H9 (cell line): ENCODE measurements at regions not wholly inside any gene's neighbourhood (a gene's known extent, or its start where the extent isn't known, plus 50 kb on each side); places are given as distances from the start of the nearest gene placed in this dataset.

Experiments
- DNase-seq: peaks from one replicate; pipeline ENCODE4 v3.0.0-alpha.2; 2017
- H2AFZ ChIP-seq: one replicate; pipeline ENCODE4 v1.6.1; 2013; ENCODE audit warnings: mild to moderate bottlenecking, low read length, control low read depth, moderate library complexity
- H2AK5ac ChIP-seq: 2 replicates; pipeline ENCODE4 v1.6.1; 2013; ENCODE audit warnings: low read length, control low read depth, mixed read lengths; ENCODE audit not compliant: insufficient read length
- H2BK120ac ChIP-seq: one replicate; pipeline ENCODE4 v1.6.1; 2013; ENCODE audit warnings: low read depth, mild to moderate bottlenecking, low read length, control low read depth, inconsistent platforms; ENCODE audit not compliant: poor library complexity, severe bottlenecking
- H2BK12ac ChIP-seq: 2 replicates; pipeline ENCODE4 v1.6.1; 2013; ENCODE audit warnings: low read length, control low read depth, mixed read lengths, low read depth; ENCODE audit not compliant: insufficient read length
- H2BK15ac ChIP-seq: 2 replicates; pipeline ENCODE4 v1.6.1; 2013; ENCODE audit warnings: low read depth, low read length, control low read depth
- H2BK20ac ChIP-seq: one replicate; pipeline ENCODE4 v1.6.1; 2013; ENCODE audit warnings: low read depth, mild to moderate bottlenecking, low read length, control low read depth, inconsistent platforms; ENCODE audit not compliant: poor library complexity, severe bottlenecking
- H2BK5ac ChIP-seq: 2 replicates; pipeline ENCODE4 v1.6.1; 2013; ENCODE audit warnings: low read length, control low read depth, mixed read lengths; ENCODE audit not compliant: insufficient read length
- H3K14ac ChIP-seq: 2 replicates; pipeline ENCODE4 v1.6.1; 2013; ENCODE audit warnings: low read length, control low read depth; ENCODE audit not compliant: insufficient read depth
- H3K18ac ChIP-seq: 2 replicates; pipeline ENCODE4 v1.6.1; 2013; ENCODE audit warnings: low read depth, mild to moderate bottlenecking, mixed read lengths, low read length, control low read depth; ENCODE audit not compliant: insufficient read length
- H3K23ac ChIP-seq: 2 replicates; pipeline ENCODE4 v1.6.1; 2013; ENCODE audit warnings: low read length, control low read depth, mixed read lengths, low read depth; ENCODE audit not compliant: insufficient read length
- H3K23me2 ChIP-seq: 2 replicates; pipeline ENCODE4 v1.6.1; 2013; ENCODE audit warnings: low read depth, mild to moderate bottlenecking, mixed read lengths, low read length, control low read depth; ENCODE audit not compliant: insufficient read length, poor library complexity, severe bottlenecking
- H3K27ac ChIP-seq: 2 replicates; pipeline ENCODE4 v1.5.1; 2013; ENCODE audit warnings: low read length, control low read depth, mixed read lengths, low read depth; ENCODE audit not compliant: insufficient read length
- H3K27me3 ChIP-seq: 2 replicates; pipeline ENCODE4 v1.6.1; 2013; ENCODE audit warnings: low read length, control low read depth, inconsistent platforms; ENCODE audit not compliant: insufficient read depth
- H3K4ac ChIP-seq: 2 replicates; pipeline ENCODE4 v1.6.1; 2013; ENCODE audit warnings: low read depth, mild to moderate bottlenecking, control low read depth, inconsistent platforms, low read length, moderate library complexity
- H3K4me1 ChIP-seq: 2 replicates; pipeline ENCODE4 v1.6.1; 2013; ENCODE audit warnings: low read length, control low read depth, inconsistent platforms; ENCODE audit not compliant: insufficient read depth
- H3K4me2 ChIP-seq: 2 replicates; pipeline ENCODE4 v1.6.1; 2013; ENCODE audit warnings: low read length, control low read depth, mixed read lengths; ENCODE audit not compliant: insufficient read length, insufficient read depth
- H3K56ac ChIP-seq: 2 replicates; pipeline ENCODE4 v1.6.1; 2013; ENCODE audit warnings: low read depth, mild to moderate bottlenecking, mixed read lengths, low read length, control low read depth; ENCODE audit not compliant: insufficient read length
- H3K79me1 ChIP-seq: 2 replicates; pipeline ENCODE4 v1.6.1; 2013; ENCODE audit warnings: low read depth, mild to moderate bottlenecking, moderate library complexity, low read length, control low read depth, inconsistent platforms; ENCODE audit not compliant: insufficient read depth, poor library complexity, severe bottlenecking
- H3K79me2 ChIP-seq: 2 replicates; pipeline ENCODE4 v1.6.1; 2013; ENCODE audit warnings: low read length, control low read depth, inconsistent platforms; ENCODE audit not compliant: insufficient read depth
- H3K9ac ChIP-seq: 2 replicates; pipeline ENCODE4 v1.6.1; 2013; ENCODE audit warnings: low read length, control low read depth, mixed read lengths; ENCODE audit not compliant: insufficient read length; ENCODE audit errors: extremely low read depth
- H3K9me3 ChIP-seq: one replicate; pipeline ENCODE4 v1.6.1; 2013; ENCODE audit warnings: low read depth, low read length, inconsistent platforms; ENCODE audit not compliant: control insufficient read depth
- H3T11ph ChIP-seq: one replicate; pipeline ENCODE4 v1.6.1; 2013; ENCODE audit warnings: mild to moderate bottlenecking, low read length, control low read depth, inconsistent platforms
- H4K20me1 ChIP-seq: one replicate; pipeline ENCODE4 v1.6.1; 2013; ENCODE audit not compliant: control insufficient read depth, insufficient read length, insufficient read depth
- H4K5ac ChIP-seq: 2 replicates; pipeline ENCODE4 v1.6.1; 2013; ENCODE audit warnings: low read depth, mild to moderate bottlenecking, mixed read lengths, low read length, control low read depth; ENCODE audit not compliant: insufficient read length
- H4K8ac ChIP-seq: replicated peaks from 2 replicates; pipeline ENCODE4 v1.6.1; 2013; ENCODE audit warnings: low read length, control low read depth, mixed read lengths, low read depth; ENCODE audit not compliant: insufficient read length
- H4K91ac ChIP-seq: 2 replicates; pipeline ENCODE4 v1.6.1; 2013; ENCODE audit warnings: low read depth, mild to moderate bottlenecking, moderate library complexity, mixed read lengths, low read length, control low read depth; ENCODE audit not compliant: insufficient read length
- H3K27ac Mint-ChIP-seq, 3 experiments: 2 replicates in 2 of 3; 3 replicates in 1 of 3; pipeline ENCODE4 v1.8.0; 2020 to 2021; ENCODE audit warnings: mixed read lengths in 3 of 3, mild to moderate bottlenecking in 1 of 3, moderate library complexity in 1 of 3
- H3K27me3 Mint-ChIP-seq: 2 replicates; pipeline ENCODE4 v1.8.0; 2021; ENCODE audit warnings: low read depth, mild to moderate bottlenecking, moderate library complexity, mixed read lengths
- H3K36me3 Mint-ChIP-seq, 3 experiments: 2 replicates in 2 of 3; 3 replicates in 1 of 3; pipeline ENCODE4 v1.8.0; 2020 to 2021; ENCODE audit warnings: low read depth in 3 of 3, mixed read lengths in 3 of 3; ENCODE audit not compliant: insufficient read depth in 1 of 3
- H3K4me1 Mint-ChIP-seq, 2 experiments: 2 replicates each; pipeline ENCODE4 v1.8.0; 2020; ENCODE audit warnings: mixed read lengths in 2 of 2
- H3K4me3 Mint-ChIP-seq, 2 experiments: 2 replicates in 1 of 2; 3 replicates in 1 of 2; pipeline ENCODE4 v1.8.0; 2020 to 2021; ENCODE audit warnings: mild to moderate bottlenecking in 2 of 2, mixed read lengths in 2 of 2, moderate library complexity in 1 of 2
- H3K9me3 Mint-ChIP-seq, 2 experiments: 2 replicates in 1 of 2; 3 replicates in 1 of 2; pipeline ENCODE4 v1.8.0; 2020; ENCODE audit warnings: mild to moderate bottlenecking in 2 of 2, mixed read lengths in 2 of 2, moderate library complexity in 1 of 2
- TF ChIP-seq, protein P1 (sequence below): fragments of 200-600 bp; sonication (generic); conservative IDR thresholded peaks from 3 replicates; pipeline ENCODE4 v1.8.0; 2021; ENCODE audit warnings: antibody characterized with exemption, mild to moderate bottlenecking

DNA sequence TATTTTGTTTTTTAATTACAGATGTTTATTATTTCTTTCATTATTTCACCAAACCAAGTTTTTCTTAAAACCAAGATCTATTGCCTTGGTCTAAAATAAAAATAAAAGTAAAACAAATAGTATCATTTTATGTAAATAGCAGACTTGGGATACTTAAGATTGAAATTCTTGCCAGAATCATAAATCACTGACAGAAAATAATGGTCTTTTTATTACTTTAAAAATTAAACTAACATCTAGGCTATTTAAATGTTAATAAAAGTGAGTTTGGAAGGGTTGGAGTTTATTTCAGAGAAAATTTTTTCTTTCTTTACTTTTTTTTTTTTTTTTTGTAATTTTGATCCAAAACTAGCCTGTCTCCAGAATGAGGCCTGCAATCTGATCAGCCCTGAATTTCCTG lies 568.0 kb upstream of the IGFBP3 start:
- Mint-ChIP-seq H3K9me3 (peaks cover 0 to 3% of the 10 kb centered on the region in 2 experiments; a peak in 1 of 5 replicates), H3K27ac (no peak overlapping the region), H3K4me1 (no peaks in the 10 kb centered on the region), H3K27me3 (no peaks in the 10 kb centered on the region), H3K36me3 (no peaks in the 10 kb centered on the region), H3K4me3 (no peak overlapping the region)
- Histone ChIP-seq H3K27me3 (no peaks in the 10 kb centered on the region), H4K5ac (no peak overlapping the region), H3K79me1 (no peaks in the 10 kb centered on the region), H3K4ac (no peak overlapping the region), H3K27ac (no peak overlapping the region), H3K9me3 (no peaks in the 10 kb centered on the region), H3T11ph (no peak overlapping the region), H4K91ac (no peak overlapping the region), H3K23ac (no peak overlapping the region), H2BK5ac (no peak overlapping the region), H2AFZ (no peak overlapping the region), H3K14ac (no peak overlapping the region), H2BK12ac (no peak overlapping the region), H2AK5ac (no peak overlapping the region), H3K9ac (no peak overlapping the region), H3K4me1 (no peaks in the 10 kb centered on the region), H3K23me2 (no peaks in the 10 kb centered on the region), H3K79me2 (no peaks in the 10 kb centered on the region), H3K18ac (no peak overlapping the region), H2BK120ac (no peak overlapping the region), H2BK20ac (no peak overlapping the region), H2BK15ac (no peak overlapping the region), H4K8ac (no peak overlapping the region), H3K56ac (no peak overlapping the region), H4K20me1 (no peaks in the 10 kb centered on the region), H3K4me2 (no peak overlapping the region)
- no peak for DNase-seq
- TF ChIP-seq, protein P1, sequence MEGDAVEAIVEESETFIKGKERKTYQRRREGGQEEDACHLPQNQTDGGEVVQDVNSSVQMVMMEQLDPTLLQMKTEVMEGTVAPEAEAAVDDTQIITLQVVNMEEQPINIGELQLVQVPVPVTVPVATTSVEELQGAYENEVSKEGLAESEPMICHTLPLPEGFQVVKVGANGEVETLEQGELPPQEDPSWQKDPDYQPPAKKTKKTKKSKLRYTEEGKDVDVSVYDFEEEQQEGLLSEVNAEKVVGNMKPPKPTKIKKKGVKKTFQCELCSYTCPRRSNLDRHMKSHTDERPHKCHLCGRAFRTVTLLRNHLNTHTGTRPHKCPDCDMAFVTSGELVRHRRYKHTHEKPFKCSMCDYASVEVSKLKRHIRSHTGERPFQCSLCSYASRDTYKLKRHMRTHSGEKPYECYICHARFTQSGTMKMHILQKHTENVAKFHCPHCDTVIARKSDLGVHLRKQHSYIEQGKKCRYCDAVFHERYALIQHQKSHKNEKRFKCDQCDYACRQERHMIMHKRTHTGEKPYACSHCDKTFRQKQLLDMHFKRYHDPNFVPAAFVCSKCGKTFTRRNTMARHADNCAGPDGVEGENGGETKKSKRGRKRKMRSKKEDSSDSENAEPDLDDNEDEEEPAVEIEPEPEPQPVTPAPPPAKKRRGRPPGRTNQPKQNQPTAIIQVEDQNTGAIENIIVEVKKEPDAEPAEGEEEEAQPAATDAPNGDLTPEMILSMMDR = no peak
